Mammary epithelial cell (primary cell): ENCODE measurements at regions not wholly inside any gene's neighbourhood (a gene's known extent, or its start where the extent isn't known, plus 50 kb on each side); places are given as distances from the start of the nearest gene placed in this dataset.

Source experiments
- EZH2 ChIP-seq: IDR thresholded peaks from 2 replicates; pipeline ENCODE4 v1.6.1; 2012; ENCODE audit warnings: low read length, inconsistent platforms, borderline replicate concordance
- TF ChIP-seq, protein P1 (sequence below), 2 donors: IDR thresholded peaks in 1 of 2; conservative IDR thresholded peaks in 1 of 2; 2 replicates each; pipeline ENCODE4 v1.5.1; 2011 to 2012; ENCODE audit warnings: inconsistent platforms in 2 of 2, low read length in 2 of 2, mild to moderate bottlenecking in 2 of 2, control low read depth in 1 of 2, low read depth in 1 of 2; ENCODE audit not compliant: insufficient read depth in 1 of 2; ENCODE audit errors: extremely low read depth in 1 of 2

DNA sequence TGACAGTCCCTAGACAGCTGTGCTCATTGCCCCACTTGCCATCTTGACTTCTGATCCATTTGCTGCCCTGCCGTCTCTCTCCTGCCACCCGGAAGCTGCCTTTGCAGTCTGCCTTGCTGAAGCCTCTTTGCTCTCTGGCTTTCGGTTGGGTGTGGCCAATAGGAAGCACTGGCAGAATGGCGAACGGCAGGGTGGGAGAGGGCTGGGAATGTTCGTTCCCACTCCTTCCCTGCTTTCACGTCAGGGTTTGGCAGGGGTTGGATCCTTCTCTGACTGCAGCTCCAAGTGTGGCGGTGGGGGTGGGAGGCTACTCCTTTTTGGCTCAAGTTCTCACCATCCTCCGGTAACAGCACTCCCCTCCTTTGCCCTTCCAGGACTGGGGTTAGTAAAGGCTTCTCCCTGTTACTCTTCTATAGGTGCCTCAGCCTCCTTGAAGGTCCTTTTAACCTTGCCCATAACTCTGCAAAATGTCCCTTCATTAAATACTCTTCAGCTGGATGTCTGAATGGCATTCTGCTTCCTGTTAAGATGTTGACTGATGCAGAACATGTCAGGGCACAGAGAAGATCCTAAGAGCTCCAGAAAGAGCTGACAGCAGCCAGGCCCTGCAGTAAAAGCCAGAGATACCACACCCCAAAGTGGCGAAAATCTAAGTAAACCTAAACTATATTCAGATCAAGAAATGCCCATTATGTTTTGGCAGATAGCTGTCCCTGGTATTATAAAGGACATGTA lies 299.7 kb downstream of the CDCA7 start:
- TF ChIP-seq, protein P1, sequence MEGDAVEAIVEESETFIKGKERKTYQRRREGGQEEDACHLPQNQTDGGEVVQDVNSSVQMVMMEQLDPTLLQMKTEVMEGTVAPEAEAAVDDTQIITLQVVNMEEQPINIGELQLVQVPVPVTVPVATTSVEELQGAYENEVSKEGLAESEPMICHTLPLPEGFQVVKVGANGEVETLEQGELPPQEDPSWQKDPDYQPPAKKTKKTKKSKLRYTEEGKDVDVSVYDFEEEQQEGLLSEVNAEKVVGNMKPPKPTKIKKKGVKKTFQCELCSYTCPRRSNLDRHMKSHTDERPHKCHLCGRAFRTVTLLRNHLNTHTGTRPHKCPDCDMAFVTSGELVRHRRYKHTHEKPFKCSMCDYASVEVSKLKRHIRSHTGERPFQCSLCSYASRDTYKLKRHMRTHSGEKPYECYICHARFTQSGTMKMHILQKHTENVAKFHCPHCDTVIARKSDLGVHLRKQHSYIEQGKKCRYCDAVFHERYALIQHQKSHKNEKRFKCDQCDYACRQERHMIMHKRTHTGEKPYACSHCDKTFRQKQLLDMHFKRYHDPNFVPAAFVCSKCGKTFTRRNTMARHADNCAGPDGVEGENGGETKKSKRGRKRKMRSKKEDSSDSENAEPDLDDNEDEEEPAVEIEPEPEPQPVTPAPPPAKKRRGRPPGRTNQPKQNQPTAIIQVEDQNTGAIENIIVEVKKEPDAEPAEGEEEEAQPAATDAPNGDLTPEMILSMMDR (conservative IDR thresholded peaks at IDR 0.05 in 1 of 2, IDR thresholded peaks at IDR 0.05 in 1 of 2; ENCODE audit: extremely low read depth in 1 of 2, insufficient read depth in 1 of 2, low read depth in 1 of 2, low read length in 2 of 2): no peak
- no peak for TF ChIP-seq EZH2
